HG03159 (cell line): ENCODE measurements at regions not wholly inside any gene's neighbourhood (a gene's known extent, or its start where the extent isn't known, plus 50 kb on each side); places are given as distances from the start of the nearest gene placed in this dataset.

ENCODE experiments used
- ATAC-seq: cut with Tn5 transposase; IDR thresholded peaks from one replicate; pipeline ENCODE4 v1.9.1; 2021; ENCODE audit warnings: mild to moderate bottlenecking, moderate library complexity; ENCODE audit not compliant: unreplicated experiment

DNA sequence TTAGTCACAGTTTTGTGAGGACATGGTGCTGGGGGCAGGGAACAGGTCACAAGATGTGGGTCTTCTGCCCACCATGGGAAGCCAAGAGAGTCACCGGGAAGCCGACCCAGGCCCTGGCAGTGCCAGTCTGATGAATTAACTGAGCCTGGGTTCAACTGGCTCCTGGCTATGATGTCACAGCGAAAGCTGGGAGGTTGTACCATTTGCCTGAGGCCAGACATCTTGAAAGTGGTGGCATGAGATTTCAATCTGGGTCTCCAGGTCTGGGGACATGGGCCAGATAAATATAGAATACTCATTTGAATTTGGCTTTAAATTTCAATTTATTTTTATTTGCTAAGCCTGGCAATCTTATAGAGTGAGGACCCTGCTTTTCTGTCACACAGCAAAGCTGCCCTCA is 280.9 kb downstream of the NSG2 start:
- ATAC-seq: no peak

- peak; percentile 53 for ATAC-seq
Observed at GRCh38 chr5:174327317-174327864, 281.9 kb downstream of the NSG2 start.

- ATAC-seq: no peak
Observed at GRCh38 chr5:174327896-174328295, 282.4 kb downstream of the NSG2 start.

DNA sequence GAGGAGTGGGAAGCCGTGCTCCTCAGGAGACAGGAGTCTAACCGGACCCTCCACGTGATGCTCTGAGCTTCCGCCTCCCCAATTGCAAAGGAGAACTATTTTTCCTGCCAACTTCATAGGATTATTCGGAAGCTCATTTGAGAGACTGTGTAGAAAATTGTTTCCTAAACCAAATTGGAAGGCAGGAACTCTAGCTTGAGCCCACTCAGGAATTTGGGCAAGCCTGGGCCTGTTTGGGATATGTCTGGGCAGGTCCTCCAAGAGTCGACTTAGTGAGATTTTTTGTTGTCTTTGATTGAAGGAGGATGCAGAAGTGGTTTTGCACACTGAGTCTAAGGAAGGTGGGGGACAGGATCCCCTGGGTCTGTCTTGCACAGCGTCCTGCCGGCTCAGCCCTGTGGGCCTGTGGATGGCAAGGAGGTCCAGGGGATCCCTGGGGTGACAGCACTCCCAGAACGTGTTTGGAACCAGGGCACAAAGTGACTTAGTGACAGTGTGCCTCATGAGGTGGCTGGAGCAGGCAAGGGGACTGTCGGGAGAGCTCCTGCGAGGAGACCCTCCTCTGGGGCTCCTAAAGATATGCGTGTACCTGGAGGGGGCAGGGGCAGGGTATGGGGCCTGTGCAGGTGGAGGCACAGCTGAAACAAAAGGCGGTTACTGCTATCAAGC is 283.3 kb downstream of the NSG2 start:
- no peak for ATAC-seq

- no peak for ATAC-seq
Observed at GRCh38 chr5:174329738-174330137, 284.2 kb downstream of the NSG2 start.

GRCh38 chr5:174335682-174336364 is 290.3 kb downstream of the NSG2 start:
- ATAC-seq: no peak

- ATAC-seq: no peak
Observed at GRCh38 chr5:174336479-174336878, 291.0 kb downstream of the NSG2 start.

DNA sequence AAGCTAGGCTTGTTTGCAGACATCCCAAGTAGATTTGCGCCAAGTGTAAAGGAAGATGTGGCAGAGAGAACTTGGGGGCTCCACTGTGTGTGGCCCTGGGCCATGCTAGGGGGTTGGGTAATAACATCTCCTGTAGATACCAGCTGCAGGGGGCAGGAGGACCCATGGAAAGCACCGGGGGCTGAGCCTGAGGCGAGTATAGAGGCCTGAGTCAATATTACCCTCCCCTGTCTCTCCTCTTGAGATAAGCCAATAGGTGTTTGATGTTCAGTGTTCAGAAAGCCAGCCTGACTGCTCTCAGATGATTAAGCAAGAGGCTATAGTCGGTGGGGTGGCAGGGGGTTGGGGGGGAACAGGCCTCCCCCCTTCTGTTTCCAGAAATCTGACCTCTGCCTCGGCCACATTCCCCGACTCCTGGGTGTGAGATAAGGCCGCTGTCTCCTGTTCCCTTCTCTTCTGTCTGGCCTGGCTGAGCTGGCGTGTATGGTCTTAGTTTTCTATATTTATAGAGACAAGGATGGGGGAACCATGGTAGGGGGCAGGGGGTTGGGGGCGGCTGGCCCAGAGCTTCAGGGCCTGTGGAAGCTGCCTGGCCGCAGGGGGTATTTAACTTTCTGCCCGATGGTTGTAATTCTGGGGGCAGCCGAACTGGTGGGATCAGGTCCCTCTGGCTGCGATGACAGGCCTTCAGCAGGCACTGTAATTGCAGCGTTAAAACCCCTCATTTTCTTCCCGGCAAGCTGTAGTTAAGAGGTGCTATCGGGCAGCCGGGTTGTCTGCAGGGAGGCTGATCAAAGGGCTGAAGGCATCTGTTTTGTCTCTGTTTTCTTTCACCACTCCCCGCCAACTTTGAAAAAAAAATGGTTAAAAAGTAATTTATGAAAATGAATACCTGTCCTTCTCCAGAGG is 292.0 kb downstream of the NSG2 start:
- no peak for ATAC-seq

- no peak for ATAC-seq
Observed at GRCh38 chr5:174338185-174339010, 292.9 kb downstream of the NSG2 start.

- no peak for ATAC-seq
Observed at GRCh38 chr5:174339130-174339529, 293.6 kb downstream of the NSG2 start.

- no peak for ATAC-seq
Observed at GRCh38 chr5:174340226-174340625, 294.7 kb downstream of the NSG2 start.

- ATAC-seq: no peak
Observed at GRCh38 chr5:174342696-174343095, 297.2 kb downstream of the NSG2 start.

GRCh38 chr5:174343826-174344225 is 298.3 kb downstream of the NSG2 start:
- ATAC-seq: no peak

GRCh38 chr5:174344335-174344734 is 298.8 kb downstream of the NSG2 start:
- ATAC-seq: no peak

- ATAC-seq: no peak
Observed at GRCh38 chr5:174347183-174347582, 301.7 kb downstream of the NSG2 start.

GRCh38 chr5:174348311-174348981 is 302.9 kb downstream of the NSG2 start:
- ATAC-seq: no peak

- no peak for ATAC-seq
Observed at GRCh38 chr5:174352681-174353080, 307.2 kb downstream of the NSG2 start.

DNA sequence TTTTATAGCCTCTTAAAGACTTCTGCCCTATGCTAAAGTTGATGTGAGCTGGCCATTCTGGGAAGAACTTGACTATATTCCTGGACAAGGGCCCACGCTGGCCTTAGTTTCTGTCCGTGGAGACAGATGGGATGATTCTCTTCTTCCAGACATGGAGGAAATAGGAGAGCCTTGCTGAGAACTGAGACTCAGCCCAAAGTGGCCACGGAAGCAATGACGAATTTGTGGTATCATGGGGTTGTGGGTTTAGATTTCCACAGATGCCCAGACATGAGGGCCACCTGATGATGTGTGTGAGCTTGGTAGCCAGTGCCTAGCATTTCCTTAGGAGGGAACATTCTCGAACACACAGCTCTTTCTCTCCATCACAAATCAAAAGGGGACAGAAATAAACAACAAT is 309.1 kb downstream of the NSG2 start:
- no peak for ATAC-seq

DNA sequence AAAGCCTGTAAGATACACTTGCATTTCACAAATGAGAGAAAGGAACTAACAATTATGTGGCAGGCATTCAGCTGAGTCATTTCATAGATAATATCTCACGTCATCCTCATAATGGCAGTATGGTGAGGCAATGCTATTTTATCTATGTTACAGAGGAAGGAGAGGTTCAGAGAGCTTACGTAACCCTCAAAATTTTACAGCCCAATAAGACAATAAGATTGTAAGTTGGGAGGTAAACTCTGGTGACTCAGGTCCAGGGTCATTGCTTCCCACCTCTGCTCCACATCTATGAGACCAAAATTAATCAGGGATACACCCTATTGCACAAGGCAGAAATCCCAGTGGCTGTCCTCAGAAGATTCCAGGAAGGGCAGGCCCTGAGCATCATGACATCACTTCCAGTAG is 309.7 kb downstream of the NSG2 start:
- ATAC-seq: no peak

DNA sequence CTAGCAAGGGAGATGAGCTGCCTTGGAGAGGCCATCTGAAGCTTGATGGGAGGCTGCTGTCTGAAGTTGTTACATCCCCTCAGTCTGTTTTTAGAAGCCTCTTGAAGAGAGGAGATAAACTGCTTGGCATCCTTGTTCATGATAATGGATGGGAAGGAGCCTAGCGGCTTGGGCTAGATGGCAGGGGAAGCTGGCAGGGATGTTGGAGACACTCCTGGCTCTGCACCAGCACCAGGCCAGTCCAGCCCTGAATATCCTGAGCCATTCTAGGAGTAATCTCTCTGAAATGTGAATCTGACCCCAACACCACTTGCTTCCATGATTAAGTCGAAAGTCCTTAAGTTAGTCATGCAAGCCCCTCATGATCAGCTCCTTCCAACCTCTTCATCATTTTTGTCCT is 310.5 kb downstream of the NSG2 start:
- ATAC-seq: no peak
